Glutamatergic neuron (in vitro differentiated cells): ENCODE measurements at regions not wholly inside any gene's neighbourhood (a gene's known extent, or its start where the extent isn't known, plus 50 kb on each side); places are given as distances from the start of the nearest gene placed in this dataset.
"Not testable (repeated sequence)": the region's sequence is repeated elsewhere in the genome, so short reads cannot be mapped to it uniquely, and the experiment has no call there.

Source experiments
- DNase-seq: peaks from one replicate; pipeline ENCODE4 v3.0.0; 2022
- H3K27ac Mint-ChIP-seq: one replicate; pipeline ENCODE4 v1.8.0; 2020; ENCODE audit warnings: mild to moderate bottlenecking, mixed read lengths, inconsistent platforms; ENCODE audit not compliant: unreplicated experiment
- H3K27me3 Mint-ChIP-seq: one replicate; pipeline ENCODE4 v1.8.0; 2020; ENCODE audit warnings: mild to moderate bottlenecking, moderate library complexity, mixed read lengths, inconsistent platforms; ENCODE audit not compliant: unreplicated experiment
- H3K36me3 Mint-ChIP-seq: one replicate; pipeline ENCODE4 v1.8.0; 2020; ENCODE audit warnings: mild to moderate bottlenecking, mixed read lengths, inconsistent platforms; ENCODE audit not compliant: unreplicated experiment
- H3K4me1 Mint-ChIP-seq: one replicate; pipeline ENCODE4 v1.8.0; 2020; ENCODE audit warnings: mild to moderate bottlenecking, low read depth, mixed read lengths, inconsistent platforms; ENCODE audit not compliant: unreplicated experiment
- H3K4me3 Mint-ChIP-seq: one replicate; pipeline ENCODE4 v1.8.0; 2020; ENCODE audit warnings: mild to moderate bottlenecking, mixed read lengths, inconsistent platforms; ENCODE audit not compliant: unreplicated experiment
- H3K9me3 Mint-ChIP-seq: one replicate; pipeline ENCODE4 v1.8.0; 2020; ENCODE audit warnings: mild to moderate bottlenecking, moderate library complexity, mixed read lengths, inconsistent platforms; ENCODE audit not compliant: unreplicated experiment
- TF ChIP-seq, protein P1 (sequence below): fragments of 200-600 bp; sonication (generic); IDR thresholded peaks from one replicate; pipeline ENCODE4 v1.5.0; 2021; ENCODE audit not compliant: partially characterized antibody, unreplicated experiment

DNA sequence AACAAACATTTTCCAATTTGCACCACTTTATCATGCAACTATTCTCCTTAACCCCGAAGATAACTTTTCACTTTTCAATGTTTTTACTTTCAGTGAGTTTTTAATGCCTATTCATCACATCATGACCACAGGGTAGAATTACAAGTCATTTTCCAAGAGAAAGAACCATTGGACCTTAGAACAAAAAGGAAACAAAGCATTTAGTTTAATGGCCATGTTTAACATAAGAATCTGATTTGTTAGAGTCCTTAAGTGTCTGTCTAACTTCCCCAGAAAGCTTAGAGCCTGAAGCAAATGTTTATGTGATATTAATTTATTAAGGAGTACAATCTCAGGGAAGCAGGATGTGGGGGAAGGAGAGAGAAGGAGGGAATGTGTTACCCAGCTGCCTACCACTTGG is 325.8 kb upstream of the RIOK2 start:
- no peaks in the 10 kb centered on the region for H3K36me3 Mint-ChIP-seq
- peaks cover 2% of the 10 kb centered on the region for H3K9me3 Mint-ChIP-seq
- no peak for DNase-seq
- TF ChIP-seq, protein P1, sequence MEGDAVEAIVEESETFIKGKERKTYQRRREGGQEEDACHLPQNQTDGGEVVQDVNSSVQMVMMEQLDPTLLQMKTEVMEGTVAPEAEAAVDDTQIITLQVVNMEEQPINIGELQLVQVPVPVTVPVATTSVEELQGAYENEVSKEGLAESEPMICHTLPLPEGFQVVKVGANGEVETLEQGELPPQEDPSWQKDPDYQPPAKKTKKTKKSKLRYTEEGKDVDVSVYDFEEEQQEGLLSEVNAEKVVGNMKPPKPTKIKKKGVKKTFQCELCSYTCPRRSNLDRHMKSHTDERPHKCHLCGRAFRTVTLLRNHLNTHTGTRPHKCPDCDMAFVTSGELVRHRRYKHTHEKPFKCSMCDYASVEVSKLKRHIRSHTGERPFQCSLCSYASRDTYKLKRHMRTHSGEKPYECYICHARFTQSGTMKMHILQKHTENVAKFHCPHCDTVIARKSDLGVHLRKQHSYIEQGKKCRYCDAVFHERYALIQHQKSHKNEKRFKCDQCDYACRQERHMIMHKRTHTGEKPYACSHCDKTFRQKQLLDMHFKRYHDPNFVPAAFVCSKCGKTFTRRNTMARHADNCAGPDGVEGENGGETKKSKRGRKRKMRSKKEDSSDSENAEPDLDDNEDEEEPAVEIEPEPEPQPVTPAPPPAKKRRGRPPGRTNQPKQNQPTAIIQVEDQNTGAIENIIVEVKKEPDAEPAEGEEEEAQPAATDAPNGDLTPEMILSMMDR, result no peak
- H3K4me3 Mint-ChIP-seq, result no peak overlapping the region
- no peaks in the 10 kb centered on the region for H3K27me3 Mint-ChIP-seq
- no peak overlapping the region for H3K27ac Mint-ChIP-seq
- H3K4me1 Mint-ChIP-seq, result no peaks in the 10 kb centered on the region

DNA sequence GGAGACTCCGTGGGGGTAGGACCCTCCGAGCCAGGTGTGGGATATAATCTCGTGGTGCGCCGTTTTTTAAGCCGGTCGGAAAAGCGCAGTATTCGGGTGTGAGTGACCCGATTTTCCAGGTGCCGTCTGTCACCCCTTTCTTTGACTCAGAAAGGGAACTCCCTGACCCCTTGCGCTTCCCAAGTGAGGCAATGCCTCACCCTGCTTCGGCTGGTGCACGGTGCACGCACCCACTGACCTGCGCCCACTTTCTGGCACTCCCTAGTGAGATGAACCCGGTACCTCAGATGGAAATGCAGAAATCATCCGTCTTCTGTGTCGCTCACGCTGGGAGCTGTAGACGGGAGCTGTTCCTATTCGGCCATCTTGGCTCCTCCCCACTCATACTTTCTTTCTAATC is 336.5 kb upstream of the RIOK2 start:
- not testable (repeated sequence) for H3K36me3 Mint-ChIP-seq, H3K4me3 Mint-ChIP-seq, H3K9me3 Mint-ChIP-seq, DNase-seq, H3K4me1 Mint-ChIP-seq, H3K27me3 Mint-ChIP-seq, H3K27ac Mint-ChIP-seq

- not testable (repeated sequence) for H3K9me3 Mint-ChIP-seq, DNase-seq, H3K4me1 Mint-ChIP-seq, H3K36me3 Mint-ChIP-seq, H3K27ac Mint-ChIP-seq, H3K4me3 Mint-ChIP-seq, H3K27me3 Mint-ChIP-seq
Observed at GRCh38 chr5:97523336-97523735, 340.3 kb upstream of the RIOK2 start.

GRCh38 chr5:97525780-97526179 is 342.7 kb upstream of the RIOK2 start:
- H3K4me1 Mint-ChIP-seq, result peaks cover 4% of the 10 kb centered on the region
- TF ChIP-seq, protein P1, result no peak
- no peaks in the 10 kb centered on the region for H3K9me3 Mint-ChIP-seq
- H3K27me3 Mint-ChIP-seq, result no peaks in the 10 kb centered on the region
- no peak overlapping the region for H3K4me3 Mint-ChIP-seq
- no peak overlapping the region for H3K27ac Mint-ChIP-seq
- DNase-seq, result no peak
- H3K36me3 Mint-ChIP-seq, result no peaks in the 10 kb centered on the region

DNA sequence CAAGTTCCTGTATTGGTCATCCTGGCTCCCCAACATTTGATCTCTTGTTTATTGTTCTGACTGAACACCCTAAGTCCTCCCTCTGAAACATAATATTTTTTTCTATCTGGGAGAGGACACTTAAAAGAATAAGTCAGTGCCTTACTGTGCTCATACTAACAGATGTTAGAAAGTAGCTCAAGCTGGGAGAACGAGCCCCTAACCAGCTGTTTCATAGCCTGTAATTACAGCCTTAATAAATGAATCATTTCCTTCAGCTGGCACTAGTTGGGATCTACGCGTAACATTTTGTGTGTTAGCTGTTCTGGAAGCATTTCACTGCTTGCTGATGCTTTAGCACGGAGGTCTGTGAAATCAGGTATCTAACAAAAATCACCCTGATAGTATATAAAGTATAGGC is 345.9 kb upstream of the RIOK2 start:
- Mint-ChIP-seq H3K4me3 (no peak overlapping the region), H3K9me3 (no peaks in the 10 kb centered on the region), H3K4me1 (peaks cover 4% of the 10 kb centered on the region), H3K27me3 (no peaks in the 10 kb centered on the region), H3K36me3 (no peaks in the 10 kb centered on the region), H3K27ac (no peak overlapping the region)
- TF ChIP-seq, protein P1, result no peak
- no peak for DNase-seq

GRCh38 chr5:97529354-97529985 is 346.4 kb upstream of the RIOK2 start:
- no peak overlapping the region for H3K27ac Mint-ChIP-seq
- no peaks in the 10 kb centered on the region for H3K36me3 Mint-ChIP-seq
- H3K9me3 Mint-ChIP-seq, result no peaks in the 10 kb centered on the region
- H3K27me3 Mint-ChIP-seq, result no peaks in the 10 kb centered on the region
- no peak for DNase-seq
- H3K4me3 Mint-ChIP-seq, result no peak overlapping the region
- TF ChIP-seq, protein P1, result no peak
- peaks cover 4% of the 10 kb centered on the region for H3K4me1 Mint-ChIP-seq
